GM12878 (cell line): ENCODE measurements at regions not wholly inside any gene's neighbourhood (a gene's known extent, or its start where the extent isn't known, plus 50 kb on each side); places are given as distances from the start of the nearest gene placed in this dataset.

Experiments used
- ATAC-seq: fragments of 200-7000 bp; cut with Tn5 transposase; 3 replicates; pipeline ENCODE4 v1.9.1; 2020; ENCODE audit warnings: mild to moderate bottlenecking, moderate library complexity
- BruUV-seq: library from RNA; stranded (reverse); fragments of 400-500 nt; replicated peaks from 2 replicates; lab custom pipeline; 2021; lab: Mats Ljungman, UMichigan
- CTCF ChIA-PET: fragments of 300-600 bp; sonication (Branson Sonifier 250); formaldehyde crosslinking; extraction: SDS; loops from one replicate; lab custom pipeline; 2021; ENCODE audit warnings: inconsistent platforms; lab: Yijun Ruan, JAX
- POLR2A ChIA-PET: fragments of 350-600 bp; formaldehyde crosslinking; extraction: SDS; loops from one replicate; lab custom pipeline; 2021; ENCODE audit warnings: inconsistent platforms; lab: Charles Lee
- RAD21 ChIA-PET: fragments of 300-600 bp; sonication (Branson Sonifier 250); formaldehyde crosslinking; loops from one replicate; lab custom pipeline; 2023; ENCODE audit warnings: antibody characterized with exemption; ENCODE audit not compliant: unreplicated experiment; lab: Charles Lee
- SMC1A ChIA-PET: fragments of 300-600 bp; sonication (Branson Sonifier 250); formaldehyde crosslinking; loops from one replicate; lab custom pipeline; 2023; ENCODE audit not compliant: unreplicated experiment, uncharacterized antibody; lab: Charles Lee
- DNase-seq: peaks from one replicate; pipeline ENCODE4 v3.0.0-alpha.2; 2011; ENCODE audit warnings: low read depth, low spot score
- FAIRE-seq: peaks from 3 replicates; lab custom pipeline; 2011; peaks lifted over from hg19 to GRCh38; lab: Jason Lieb, UNC
- H2AFZ ChIP-seq: 2 replicates; pipeline ENCODE4 v1.6.0; 2011; ENCODE audit warnings: low read depth, low read length, control low read depth; ENCODE audit not compliant: control insufficient read depth
- H3K27ac ChIP-seq: 2 replicates; pipeline ENCODE4 v1.5.1; 2011; ENCODE audit warnings: control low read depth; ENCODE audit not compliant: control insufficient read depth, insufficient read depth
- H3K27me3 ChIP-seq, 2 experiments: replicated peaks in 1 of 2; 2 replicates each; pipeline versions ENCODE4 v1.6.0 to v1.6.1; 2011; ENCODE audit warnings: low read length in 1 of 2; ENCODE audit not compliant: control insufficient read depth in 2 of 2, insufficient read depth in 2 of 2
- H3K36me3 ChIP-seq, 2 experiments: 2 replicates each; pipeline ENCODE4 v1.5.1; 2011; ENCODE audit warnings: low read length in 1 of 2; ENCODE audit not compliant: control insufficient read depth in 2 of 2, insufficient read depth in 2 of 2
- H3K4me1 ChIP-seq: 2 replicates; pipeline ENCODE4 v1.6.1; 2011; ENCODE audit warnings: mild to moderate bottlenecking, low read length, moderate library complexity, mixed read lengths; ENCODE audit not compliant: control insufficient read depth, insufficient read depth
- H3K4me2 ChIP-seq: 2 replicates; pipeline ENCODE4 v1.6.0; 2011; ENCODE audit warnings: control low read depth; ENCODE audit not compliant: control insufficient read depth, insufficient read depth
- H3K4me3 ChIP-seq: fragments of 200-600 bp; sonication (generic); 2 replicates; pipeline ENCODE4 v1.5.1; 2016
- H3K79me2 ChIP-seq: 2 replicates; pipeline ENCODE4 v1.6.0; 2011; ENCODE audit warnings: low read length; ENCODE audit not compliant: control insufficient read depth, insufficient read depth
- H3K9ac ChIP-seq: 2 replicates; pipeline ENCODE4 v1.8.0; 2011; ENCODE audit warnings: low read length, control low read depth, mixed read lengths; ENCODE audit not compliant: control insufficient read depth, insufficient read depth
- H3K9me3 ChIP-seq: replicated peaks from 3 replicates; pipeline ENCODE4 v1.5.1; 2011; ENCODE audit warnings: mild to moderate bottlenecking, low read length; ENCODE audit not compliant: control insufficient read depth, insufficient read depth
- H4K20me1 ChIP-seq: 2 replicates; pipeline ENCODE4 v1.6.0; 2011; ENCODE audit not compliant: control insufficient read depth, insufficient read depth
- CBFB ChIP-seq: IDR thresholded peaks from 2 replicates; pipeline ENCODE4 v1.6.1; 2016; ENCODE audit warnings: antibody characterized with exemption, low read depth
- CBX5 ChIP-seq: sonication (generic); IDR thresholded peaks from 2 replicates; pipeline ENCODE4 v1.6.1; 2016; ENCODE audit warnings: low read depth, moderate library complexity, mild to moderate bottlenecking, inconsistent platforms
- CHD2 ChIP-seq: IDR thresholded peaks from 2 replicates; pipeline ENCODE4 v1.6.1; 2011; ENCODE audit warnings: low read depth, low read length, improper control_type of control experiment, borderline replicate concordance
- ESRRA ChIP-seq: IDR thresholded peaks from 2 replicates; pipeline ENCODE4 v1.6.1; 2012; ENCODE audit warnings: mild to moderate bottlenecking, low read length, improper control_type of control experiment
- GABPA ChIP-seq: IDR thresholded peaks from 2 replicates; pipeline ENCODE4 v1.6.1; 2014; ENCODE audit warnings: antibody characterized with exemption, low read depth, mild to moderate bottlenecking, inconsistent platforms
- IRF4 ChIP-seq: IDR thresholded peaks from 2 replicates; pipeline ENCODE4 v1.6.1; 2011; ENCODE audit warnings: low read depth, low read length
- MTA2 ChIP-seq: fragments of 450-650 bp; IDR thresholded peaks from 2 replicates; pipeline ENCODE4 v1.6.1; 2016; ENCODE audit warnings: low read depth, mild to moderate bottlenecking, moderate library complexity
- RBBP5 ChIP-seq: fragments of 200-600 bp; sonication (generic); conservative IDR thresholded peaks from 2 replicates; pipeline ENCODE4 v1.6.1; 2016
- RELA ChIP-seq: fragments of 450-650 bp; IDR thresholded peaks from 2 replicates; pipeline ENCODE4 v1.8.0; 2014; ENCODE audit warnings: borderline replicate concordance; ENCODE audit not compliant: partially characterized antibody
- RUNX3 ChIP-seq: IDR thresholded peaks from 2 replicates; pipeline ENCODE4 v1.6.1; 2012; ENCODE audit warnings: low read length, inconsistent platforms
- SMAD1 ChIP-seq: fragments of 450-650 bp; IDR thresholded peaks from 2 replicates; pipeline ENCODE4 v1.6.1; 2018; ENCODE audit warnings: mild to moderate bottlenecking, low read depth; ENCODE audit not compliant: partially characterized antibody
- SUZ12 ChIP-seq: fragments of 200-600 bp; sonication (generic); IDR thresholded peaks from one replicate; pipeline ENCODE4 v1.6.1; 2018; ENCODE audit warnings: antibody characterized with exemption, mild to moderate bottlenecking; ENCODE audit not compliant: unreplicated experiment
- USF2 ChIP-seq: IDR thresholded peaks from 2 replicates; pipeline ENCODE4 v1.6.1; 2011; ENCODE audit warnings: low read depth, low read length, improper control_type of control experiment, borderline replicate concordance
- WGBS: methylation state at CpG from one replicate; pipeline ENCODE4 v1.1.6; 2016; ENCODE audit warnings: low lambda C conversion rate; ENCODE audit not compliant: insufficient replicate concordance, insufficient coverage; ENCODE audit errors: missing lambda C conversion rate; 5-methylcytosine and 5-hydroxymethylcytosine counted together
- in situ Hi-C: fragments of 300-500 bp; cut with MboI; formaldehyde crosslinking; loops from 9 replicates; pipeline ENCODE4 v1.14.3; 2018; ENCODE audit warnings: mixed read lengths
- intact Hi-C: fragments of 100-400 bp; cut with micrococcal nuclease; formaldehyde crosslinking; loops from one replicate; pipeline ENCODE4 v1.14.2; 2022; ENCODE audit not compliant: unreplicated experiment

- TF ChIP-seq USF2 (no peak), ESRRA (no peak), RBBP5 (no peak), CBFB (no peak), SMAD1 (no peak)
Observed at GRCh38 chr3:22542311-22542710, 660.8 kb upstream of the UBE2E2 start (continued).

- H4K20me1 ChIP-seq, result no peaks in the 10 kb centered on the region
- ATAC-seq (no peak), DNase-seq (no peak), FAIRE-seq (no peak)
- no peaks in the 10 kb centered on the region for H3K79me2 ChIP-seq
- ChIA-PET POLR2A (no interaction called here), RAD21 (no interaction called here), CTCF (no interaction called here), SMC1A (interaction anchor here (0.9 kb wide), 1 partner anchor 9 kb away, joined by 3 read pairs; no protein-coding TSS in a partner anchor)
- no peak overlapping the region for H3K27ac ChIP-seq
- no peaks in the 10 kb centered on the region for H3K36me3 ChIP-seq
- BruUV-seq, result no TSS peak
- H3K27me3 ChIP-seq, result no peaks in the 10 kb centered on the region; a peak in 1 of 4 replicates
- 9% methylated on average over 5 of the region's 5 CpGs for WGBS
- no peaks in the 10 kb centered on the region for H3K4me1 ChIP-seq
- intact Hi-C loops (no loop called here), in situ Hi-C loops (no loop called here)
- no peak overlapping the region for H3K4me3 ChIP-seq
- no peak for TF ChIP-seq GABPA
- TF ChIP-seq RELA, result no peak
- TF ChIP-seq CHD2, result no peak
- no peak for TF ChIP-seq CBX5
- TF ChIP-seq RUNX3, result no peak
- no peak for TF ChIP-seq IRF4
- no peak for TF ChIP-seq SUZ12
- TF ChIP-seq MTA2, result no peak
- H2AFZ ChIP-seq, result no peak overlapping the region
- no peaks in the 10 kb centered on the region for H3K9me3 ChIP-seq
- no peak overlapping the region for H3K4me2 ChIP-seq
- no peak overlapping the region for H3K9ac ChIP-seq
Observed at GRCh38 chr3:22555753-22556435, 647.2 kb upstream of the UBE2E2 start.
